ENCODE measurements at regions not wholly inside any gene's neighbourhood (a gene's known extent, or its start where the extent isn't known, plus 50 kb on each side); places are given as distances from the start of the nearest gene placed in this dataset.

DNA sequence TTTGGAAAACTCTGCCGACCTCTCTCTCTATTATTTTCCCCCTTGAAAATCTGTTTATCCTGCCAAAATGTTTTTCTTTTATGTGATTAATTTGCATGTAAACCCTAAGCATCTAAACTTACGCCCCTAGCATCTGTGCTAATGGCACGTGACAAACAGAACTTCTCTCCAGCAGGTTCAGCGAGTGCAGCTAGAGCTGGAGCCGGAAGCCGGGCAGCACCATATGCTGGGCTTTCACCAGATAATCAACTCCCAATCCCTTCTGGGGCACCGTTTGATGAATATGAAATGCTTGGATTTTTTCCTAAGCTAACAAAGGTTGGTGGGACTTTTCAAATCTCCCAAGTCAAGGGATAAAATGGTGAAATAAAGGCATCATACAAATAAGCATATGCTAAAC is 667.5 kb upstream of the TMEM132C start:
- TF ChIP-seq, protein P1, sequence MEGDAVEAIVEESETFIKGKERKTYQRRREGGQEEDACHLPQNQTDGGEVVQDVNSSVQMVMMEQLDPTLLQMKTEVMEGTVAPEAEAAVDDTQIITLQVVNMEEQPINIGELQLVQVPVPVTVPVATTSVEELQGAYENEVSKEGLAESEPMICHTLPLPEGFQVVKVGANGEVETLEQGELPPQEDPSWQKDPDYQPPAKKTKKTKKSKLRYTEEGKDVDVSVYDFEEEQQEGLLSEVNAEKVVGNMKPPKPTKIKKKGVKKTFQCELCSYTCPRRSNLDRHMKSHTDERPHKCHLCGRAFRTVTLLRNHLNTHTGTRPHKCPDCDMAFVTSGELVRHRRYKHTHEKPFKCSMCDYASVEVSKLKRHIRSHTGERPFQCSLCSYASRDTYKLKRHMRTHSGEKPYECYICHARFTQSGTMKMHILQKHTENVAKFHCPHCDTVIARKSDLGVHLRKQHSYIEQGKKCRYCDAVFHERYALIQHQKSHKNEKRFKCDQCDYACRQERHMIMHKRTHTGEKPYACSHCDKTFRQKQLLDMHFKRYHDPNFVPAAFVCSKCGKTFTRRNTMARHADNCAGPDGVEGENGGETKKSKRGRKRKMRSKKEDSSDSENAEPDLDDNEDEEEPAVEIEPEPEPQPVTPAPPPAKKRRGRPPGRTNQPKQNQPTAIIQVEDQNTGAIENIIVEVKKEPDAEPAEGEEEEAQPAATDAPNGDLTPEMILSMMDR (IDR thresholded peaks at IDR 0.05) = no peak
- no peak for TF ChIP-seq POLR2A (IDR thresholded peaks at IDR 0.05)
